GM18951 (cell line): ENCODE measurements at regions not wholly inside any gene's neighbourhood (a gene's known extent, or its start where the extent isn't known, plus 50 kb on each side); places are given as distances from the start of the nearest gene placed in this dataset.

ENCODE experiments used
- POLR2A ChIP-seq: IDR thresholded peaks from 4 replicates; pipeline ENCODE4 v1.6.1; 2011; ENCODE audit warnings: mild to moderate bottlenecking; ENCODE audit not compliant: insufficient read length, insufficient read depth; ENCODE audit errors: extremely low read depth
- in situ Hi-C: fragments of 300-500 bp; cut with MboI; formaldehyde crosslinking; loops from one replicate; pipeline ENCODE4 v1.12.0; 2022; ENCODE audit warnings: low sequenced_read_pairs, mixed read lengths, inconsistent platforms; ENCODE audit not compliant: unreplicated experiment

- in situ Hi-C loops = no loop called here
- no peak for TF ChIP-seq POLR2A
These were observed 87.9 kb upstream of the MAMDC2 start for GRCh38 chr9:69955536-69956355.

- in situ Hi-C loops = no loop called here
- TF ChIP-seq POLR2A = no peak
These were observed 81.8 kb upstream of the MAMDC2 start for GRCh38 chr9:69961843-69962242.

GRCh38 chr9:69963803-69964202 lies 79.8 kb upstream of the MAMDC2 start:
- in situ Hi-C loops = no loop called here
- no peak for TF ChIP-seq POLR2A

GRCh38 chr9:69964446-69964845 lies 79.2 kb upstream of the MAMDC2 start:
- in situ Hi-C loops = no loop called here
- no peak for TF ChIP-seq POLR2A

GRCh38 chr9:69965416-69966145 lies 78.1 kb upstream of the MAMDC2 start:
- no peak for TF ChIP-seq POLR2A
- in situ Hi-C loops = no loop called here

- in situ Hi-C loops = no loop called here
- TF ChIP-seq POLR2A = no peak
These were observed 76.3 kb upstream of the MAMDC2 start for GRCh38 chr9:69967344-69967743.

- in situ Hi-C loops = loop anchor here (10.0 kb wide), 1 partner anchor 145 kb away; no protein-coding TSS in a partner anchor
- no peak for TF ChIP-seq POLR2A
These were observed 73.6 kb upstream of the MAMDC2 start for GRCh38 chr9:69970001-69970533.

- in situ Hi-C loops = loop anchor here (10.0 kb wide), 1 partner anchor 143 kb away; no protein-coding TSS in a partner anchor
These were observed 71.8 kb upstream of the MAMDC2 start for GRCh38 chr9:69971643-69972449.

GRCh38 chr9:69975681-69976080 lies 68.0 kb upstream of the MAMDC2 start:
- in situ Hi-C loops = loop anchor here (10.0 kb wide), 1 partner anchor 139 kb away; no protein-coding TSS in a partner anchor
- no peak for TF ChIP-seq POLR2A

More at GRCh38 chr9:69971643-69972449, 71.8 kb upstream of the MAMDC2 start:
- TF ChIP-seq POLR2A = no peak

- in situ Hi-C loops = loop anchor here (10.0 kb wide), 1 partner anchor 139 kb away; no protein-coding TSS in a partner anchor
- no peak for TF ChIP-seq POLR2A
These were observed 67.5 kb upstream of the MAMDC2 start for GRCh38 chr9:69976152-69976551.

- in situ Hi-C loops = no loop called here
- no peak for TF ChIP-seq POLR2A
These were observed 63.6 kb upstream of the MAMDC2 start for GRCh38 chr9:69980041-69980440.

GRCh38 chr9:69980591-69980990 lies 63.1 kb upstream of the MAMDC2 start:
- in situ Hi-C loops = no loop called here
- TF ChIP-seq POLR2A = no peak
